Erythroblast (primary cell): ENCODE measurements at regions not wholly inside any gene's neighbourhood (a gene's known extent, or its start where the extent isn't known, plus 50 kb on each side); places are given as distances from the start of the nearest gene placed in this dataset.

Source experiments
- GATA1 ChIP-seq: IDR thresholded peaks from 2 replicates; pipeline ENCODE4 v1.6.1; 2011; ENCODE audit warnings: low read depth, mild to moderate bottlenecking, control low read depth, low read length, moderate library complexity
- POLR2A ChIP-seq: IDR thresholded peaks from 2 replicates; pipeline ENCODE4 v1.6.1; 2011; ENCODE audit warnings: mild to moderate bottlenecking, low read length

DNA sequence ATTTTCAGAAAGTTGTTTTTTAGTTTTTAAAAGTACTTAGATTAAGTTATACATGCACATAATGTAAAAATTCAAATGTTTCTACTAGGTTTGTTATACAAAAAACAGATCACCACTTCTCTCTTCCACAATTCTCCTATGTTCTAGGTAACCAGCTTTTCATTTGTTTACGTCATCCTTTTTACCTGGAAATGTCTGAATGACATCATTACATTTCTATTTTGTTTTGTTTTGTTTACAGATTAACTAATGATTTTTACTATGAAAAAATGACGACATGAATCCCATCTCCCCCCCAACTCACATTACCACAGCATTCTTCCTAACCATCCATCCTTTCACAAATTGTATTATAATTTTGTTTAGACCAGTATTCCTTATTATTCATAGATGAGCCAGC lies 1709.2 kb downstream of the EFNA5 start:
- TF ChIP-seq POLR2A (no peak), GATA1 (no peak)
